Neural crest cell (in vitro differentiated cells): ENCODE measurements at regions not wholly inside any gene's neighbourhood (a gene's known extent, or its start where the extent isn't known, plus 50 kb on each side); places are given as distances from the start of the nearest gene placed in this dataset.
"Not testable (repeated sequence)": the region's sequence is repeated elsewhere in the genome, so short reads cannot be mapped to it uniquely, and the experiment has no call there.

ENCODE experiments used
- DNase-seq: peaks from one replicate; pipeline ENCODE4 v3.0.0; 2021; ENCODE audit warnings: low read depth, mixed read lengths, low spot score
- H3K27ac Mint-ChIP-seq: one replicate; pipeline ENCODE4 v1.8.0; 2021; ENCODE audit warnings: mild to moderate bottlenecking, mixed read lengths; ENCODE audit not compliant: unreplicated experiment
- H3K27me3 Mint-ChIP-seq: 2 replicates; pipeline ENCODE4 v1.8.0; 2021; ENCODE audit warnings: low read depth, mild to moderate bottlenecking, mixed read lengths
- H3K36me3 Mint-ChIP-seq: 2 replicates; pipeline ENCODE4 v1.8.0; 2021; ENCODE audit warnings: low read depth, mild to moderate bottlenecking, mixed read lengths
- H3K4me1 Mint-ChIP-seq: 2 replicates; pipeline ENCODE4 v1.8.0; 2021; ENCODE audit warnings: mixed read lengths
- H3K4me3 Mint-ChIP-seq: one replicate; pipeline ENCODE4 v1.8.0; 2021; ENCODE audit warnings: mild to moderate bottlenecking, mixed read lengths
- H3K9me3 Mint-ChIP-seq: 2 replicates; pipeline ENCODE4 v1.8.0; 2021; ENCODE audit warnings: mixed read lengths

GRCh38 chr9:62095714-62096345 is 906.0 kb downstream of the SPATA31A7 start:
- not testable (repeated sequence) for H3K4me1 Mint-ChIP-seq, H3K9me3 Mint-ChIP-seq, H3K36me3 Mint-ChIP-seq, H3K4me3 Mint-ChIP-seq, H3K27ac Mint-ChIP-seq, DNase-seq, H3K27me3 Mint-ChIP-seq

DNA sequence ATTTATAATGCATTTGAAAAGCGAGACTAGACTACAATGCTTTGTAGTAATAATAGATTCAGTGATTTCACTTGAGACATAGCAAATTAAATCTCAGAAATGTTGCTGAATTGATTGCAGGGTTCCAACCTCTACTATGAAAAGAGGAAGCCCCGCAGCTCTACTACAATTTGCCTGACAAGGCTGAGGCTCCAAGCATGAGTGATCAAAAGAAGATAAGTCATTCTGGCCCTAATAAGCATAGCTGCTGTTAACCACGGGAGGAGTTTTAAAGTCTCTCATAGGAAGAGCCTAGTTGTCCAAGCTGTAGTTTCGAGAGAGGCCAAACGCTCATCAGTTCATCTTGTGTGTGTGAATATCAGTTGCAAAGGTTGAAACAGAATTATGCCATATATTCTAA is 920.6 kb downstream of the SPATA31A7 start:
- H3K4me3 Mint-ChIP-seq, H3K4me1 Mint-ChIP-seq, H3K36me3 Mint-ChIP-seq, DNase-seq, H3K27ac Mint-ChIP-seq, H3K27me3 Mint-ChIP-seq, H3K9me3 Mint-ChIP-seq: not testable (repeated sequence)

DNA sequence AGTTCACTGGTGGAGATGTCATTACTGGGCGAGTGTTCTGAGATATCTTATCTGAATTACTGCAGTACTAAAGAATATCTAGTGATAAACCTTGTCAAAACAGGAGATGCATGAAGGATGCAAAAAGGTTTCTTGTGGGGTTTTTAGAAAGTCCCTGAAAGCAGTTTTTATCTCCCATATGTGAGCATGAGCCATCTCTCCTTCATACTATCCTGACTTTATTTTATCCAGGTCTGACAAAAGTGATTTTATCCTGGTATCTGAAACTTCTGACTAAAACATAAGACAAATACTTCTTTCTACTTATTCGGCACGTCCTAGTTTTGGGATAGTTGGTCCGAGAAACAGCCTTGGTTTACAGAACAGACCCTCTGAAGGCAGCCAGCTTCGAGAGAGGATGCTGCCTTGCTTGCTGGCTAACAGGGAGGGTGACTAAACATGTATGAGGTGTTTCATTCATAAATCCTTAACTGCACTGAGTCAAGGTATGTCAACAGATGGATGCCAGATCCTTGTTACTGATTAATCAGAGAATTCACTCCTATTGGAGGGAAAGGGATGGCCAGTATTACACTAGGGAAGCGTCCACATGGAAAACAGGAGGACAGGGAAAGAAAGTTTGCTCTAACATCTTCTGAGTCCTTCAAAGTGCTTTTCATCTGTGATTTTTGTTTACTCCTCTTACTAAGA is 927.3 kb downstream of the SPATA31A7 start:
- DNase-seq, H3K9me3 Mint-ChIP-seq, H3K27ac Mint-ChIP-seq, H3K36me3 Mint-ChIP-seq, H3K4me1 Mint-ChIP-seq, H3K4me3 Mint-ChIP-seq, H3K27me3 Mint-ChIP-seq: not testable (repeated sequence)

DNA sequence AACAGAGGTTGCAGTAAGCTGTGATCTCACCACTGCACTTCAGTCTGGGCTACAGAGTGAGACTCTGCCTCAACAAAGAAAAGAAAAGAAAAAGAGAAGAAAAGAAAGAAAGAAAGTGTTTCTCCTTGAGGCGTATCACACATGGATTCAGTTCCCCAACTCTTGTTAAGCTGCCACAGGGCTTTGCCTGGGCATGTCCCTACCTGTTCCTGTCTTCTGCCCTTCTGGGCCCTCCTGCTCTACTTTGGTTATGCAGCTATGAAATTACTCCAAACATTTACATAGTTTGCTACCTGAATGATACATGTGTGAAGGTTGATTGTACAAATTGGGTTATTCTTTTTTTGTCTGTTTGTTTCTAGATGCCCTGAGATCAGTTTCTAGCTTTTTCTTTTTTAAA is 929.8 kb downstream of the SPATA31A7 start:
- not testable (repeated sequence) for H3K27me3 Mint-ChIP-seq, H3K9me3 Mint-ChIP-seq, H3K36me3 Mint-ChIP-seq, H3K4me1 Mint-ChIP-seq, DNase-seq, H3K4me3 Mint-ChIP-seq, H3K27ac Mint-ChIP-seq

- not testable (repeated sequence) for DNase-seq, H3K27ac Mint-ChIP-seq, H3K9me3 Mint-ChIP-seq, H3K4me1 Mint-ChIP-seq, H3K36me3 Mint-ChIP-seq, H3K27me3 Mint-ChIP-seq, H3K4me3 Mint-ChIP-seq
Observed at GRCh38 chr9:62125631-62126611, 936.1 kb downstream of the SPATA31A7 start.

GRCh38 chr9:62135022-62135421 is 945.2 kb downstream of the SPATA31A7 start:
- not testable (repeated sequence) for DNase-seq, H3K9me3 Mint-ChIP-seq, H3K27ac Mint-ChIP-seq, H3K4me1 Mint-ChIP-seq, H3K4me3 Mint-ChIP-seq, H3K27me3 Mint-ChIP-seq, H3K36me3 Mint-ChIP-seq

GRCh38 chr9:62145648-62146047 is 955.8 kb downstream of the SPATA31A7 start:
- H3K27ac Mint-ChIP-seq, DNase-seq, H3K27me3 Mint-ChIP-seq, H3K4me1 Mint-ChIP-seq, H3K4me3 Mint-ChIP-seq, H3K9me3 Mint-ChIP-seq, H3K36me3 Mint-ChIP-seq: not testable (repeated sequence)
